ACC112 (cell line): ENCODE measurements at regions not wholly inside any gene's neighbourhood (a gene's known extent, or its start where the extent isn't known, plus 50 kb on each side); places are given as distances from the start of the nearest gene placed in this dataset.

Experiments used
- H2AFZ ChIP-seq: fragments of 200-600 bp; sonication (generic); one replicate; pipeline ENCODE4 v1.6.0; 2017; ENCODE audit warnings: antibody characterized with exemption, low read length; ENCODE audit not compliant: unreplicated experiment
- H3K27ac ChIP-seq: fragments of 200-600 bp; sonication (generic); 2 replicates; pipeline ENCODE4 v1.5.1; 2014; ENCODE audit warnings: low read depth, mild to moderate bottlenecking, antibody characterized with exemption, low read length, moderate library complexity
- H3K27me3 ChIP-seq: fragments of 200-600 bp; sonication (generic); 2 replicates; pipeline ENCODE4 v1.6.1; 2014; ENCODE audit warnings: mild to moderate bottlenecking, antibody characterized with exemption, low read length, moderate library complexity, mixed read lengths; ENCODE audit not compliant: insufficient read depth
- H3K36me3 ChIP-seq: fragments of 200-600 bp; sonication (generic); 2 replicates; pipeline ENCODE4 v1.6.1; 2016; ENCODE audit warnings: mild to moderate bottlenecking, antibody characterized with exemption, low read length, moderate library complexity, mixed read lengths; ENCODE audit not compliant: insufficient read depth
- H3K4me1 ChIP-seq: fragments of 200-600 bp; sonication (generic); one replicate; pipeline ENCODE4 v1.6.1; 2016; ENCODE audit warnings: low read length, mixed read lengths; ENCODE audit not compliant: insufficient read depth, unreplicated experiment, control insufficient read depth
- H3K4me3 ChIP-seq: fragments of 200-600 bp; sonication (generic); 2 replicates; pipeline ENCODE4 v1.5.1; 2014; ENCODE audit warnings: mild to moderate bottlenecking, low read depth, low read length
- H3K79me2 ChIP-seq: fragments of 200-600 bp; sonication (generic); one replicate; pipeline ENCODE4 v1.6.0; 2016; ENCODE audit warnings: low read length; ENCODE audit not compliant: control insufficient read depth, unreplicated experiment, insufficient read depth

DNA sequence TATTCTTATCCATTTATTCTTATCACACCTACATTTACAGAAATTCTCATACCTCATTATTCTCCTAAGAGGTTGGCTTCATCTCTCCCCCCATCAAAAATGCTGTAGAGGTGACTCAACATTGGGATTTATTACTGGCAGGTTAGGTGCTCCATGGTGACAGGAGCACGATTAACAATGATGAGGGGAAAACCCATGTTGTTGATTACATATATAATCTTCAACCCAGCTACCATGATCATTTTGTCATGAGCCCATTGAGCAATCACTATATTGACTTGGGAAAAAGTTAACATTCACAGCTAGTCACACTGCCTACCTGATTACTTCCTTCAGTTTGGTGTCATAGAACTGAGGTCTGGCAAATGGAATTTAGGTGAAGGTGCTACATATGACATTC lies 712.1 kb upstream of the CHRM3 start:
- no peak overlapping the region for H2AFZ ChIP-seq
- H3K36me3 ChIP-seq, result no peaks in the 10 kb centered on the region
- H3K27me3 ChIP-seq, result no peaks in the 10 kb centered on the region
- no peaks in the 10 kb centered on the region for H3K79me2 ChIP-seq
- no peak overlapping the region for H3K27ac ChIP-seq
- H3K4me1 ChIP-seq, result peaks cover 8% of the 10 kb centered on the region
- no peak overlapping the region for H3K4me3 ChIP-seq

DNA sequence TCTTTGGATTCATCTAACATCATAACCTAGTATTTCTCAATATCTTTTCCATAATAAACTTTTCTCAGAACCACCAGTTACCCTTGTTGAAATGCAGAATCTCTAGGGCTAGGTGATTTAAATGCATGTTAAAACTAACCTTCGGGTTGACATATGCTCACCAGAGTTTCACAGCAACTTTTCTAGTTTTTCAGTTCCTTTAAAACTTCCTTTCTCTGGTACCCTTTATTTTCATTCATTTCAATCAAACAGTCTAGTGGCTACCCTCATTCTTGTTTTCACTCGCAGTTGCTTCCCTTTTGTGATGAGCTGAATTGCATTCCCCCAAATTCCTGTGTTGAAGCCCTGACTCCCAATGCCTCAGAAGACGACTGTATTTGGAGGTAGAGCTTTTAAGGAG lies 712.8 kb upstream of the CHRM3 start:
- peaks cover 8% of the 10 kb centered on the region for H3K4me1 ChIP-seq
- H3K79me2 ChIP-seq, result no peaks in the 10 kb centered on the region
- H3K27me3 ChIP-seq, result no peaks in the 10 kb centered on the region
- peak overlapping the region; percentile 18 for H2AFZ ChIP-seq
- no peak overlapping the region for H3K27ac ChIP-seq
- no peaks in the 10 kb centered on the region for H3K36me3 ChIP-seq
- no peak overlapping the region for H3K4me3 ChIP-seq

GRCh38 chr1:238672806-238673205 lies 713.6 kb upstream of the CHRM3 start:
- H2AFZ ChIP-seq, result no peak overlapping the region
- H3K4me1 ChIP-seq, result peaks cover 4% of the 10 kb centered on the region
- H3K27me3 ChIP-seq, result no peaks in the 10 kb centered on the region
- H3K36me3 ChIP-seq, result no peaks in the 10 kb centered on the region
- H3K4me3 ChIP-seq, result no peak overlapping the region
- H3K79me2 ChIP-seq, result no peaks in the 10 kb centered on the region
- no peak overlapping the region for H3K27ac ChIP-seq

DNA sequence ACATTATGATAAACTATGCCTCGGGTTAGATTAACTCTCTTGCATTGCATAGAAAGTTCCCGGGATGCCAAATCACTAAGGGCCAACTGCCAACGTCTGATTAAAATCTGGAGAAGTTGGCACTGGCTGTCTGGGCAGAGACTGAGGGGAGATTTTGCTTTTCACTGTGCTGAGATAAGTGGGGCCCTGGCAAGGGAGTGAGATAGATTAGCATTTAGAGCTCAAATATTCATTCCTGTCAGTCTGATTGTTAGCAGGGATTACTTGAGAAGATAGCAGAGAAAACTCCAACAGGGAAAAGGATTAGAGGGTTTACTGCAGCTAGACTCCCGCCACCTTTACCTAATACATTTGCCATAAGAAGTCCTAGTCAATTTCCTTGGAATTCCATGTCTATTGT lies 714.1 kb upstream of the CHRM3 start:
- Histone ChIP-seq H3K36me3 (no peaks in the 10 kb centered on the region), H2AFZ (no peak overlapping the region), H3K79me2 (no peaks in the 10 kb centered on the region), H3K27ac (no peak overlapping the region), H3K27me3 (no peaks in the 10 kb centered on the region), H3K4me1 (peaks cover 3% of the 10 kb centered on the region), H3K4me3 (no peak overlapping the region)

GRCh38 chr1:238664139-238664538 lies 722.2 kb upstream of the CHRM3 start:
- no peak overlapping the region for H3K4me3 ChIP-seq
- H3K27ac ChIP-seq, result no peak overlapping the region
- no peaks in the 10 kb centered on the region for H3K27me3 ChIP-seq
- no peaks in the 10 kb centered on the region for H3K36me3 ChIP-seq
- H3K4me1 ChIP-seq, result peaks cover 7% of the 10 kb centered on the region
- H2AFZ ChIP-seq, result no peak overlapping the region
- no peaks in the 10 kb centered on the region for H3K79me2 ChIP-seq

DNA sequence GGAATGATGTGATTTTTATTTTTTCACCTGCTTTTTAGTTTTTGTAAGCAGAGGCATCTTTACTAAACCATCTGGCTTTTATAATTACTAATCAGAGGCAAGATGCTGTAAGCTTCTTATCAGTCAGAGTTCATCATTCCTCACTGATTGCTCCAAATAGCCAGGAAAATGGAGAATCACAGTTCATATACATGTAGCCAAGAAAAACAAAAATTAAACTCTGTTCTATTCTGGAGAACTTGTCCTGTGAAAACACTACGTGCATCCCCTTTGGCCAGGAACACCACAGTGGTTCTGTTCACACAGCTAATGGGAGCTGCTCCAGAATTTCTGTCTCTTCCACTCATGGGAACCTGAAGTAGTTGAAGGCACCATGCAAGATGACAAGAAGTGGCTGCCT lies 725.5 kb upstream of the CHRM3 start:
- peaks cover 18% of the 10 kb centered on the region for H3K4me1 ChIP-seq
- H3K27ac ChIP-seq, result 0 out of 2 replicates have a peak overlapping the region, but pooled peaks have one; percentile 7
- H2AFZ ChIP-seq, result peak overlapping the region; percentile 3
- no peaks in the 10 kb centered on the region for H3K36me3 ChIP-seq
- H3K4me3 ChIP-seq, result no peak overlapping the region
- no peaks in the 10 kb centered on the region for H3K27me3 ChIP-seq
- H3K79me2 ChIP-seq, result no peaks in the 10 kb centered on the region

DNA sequence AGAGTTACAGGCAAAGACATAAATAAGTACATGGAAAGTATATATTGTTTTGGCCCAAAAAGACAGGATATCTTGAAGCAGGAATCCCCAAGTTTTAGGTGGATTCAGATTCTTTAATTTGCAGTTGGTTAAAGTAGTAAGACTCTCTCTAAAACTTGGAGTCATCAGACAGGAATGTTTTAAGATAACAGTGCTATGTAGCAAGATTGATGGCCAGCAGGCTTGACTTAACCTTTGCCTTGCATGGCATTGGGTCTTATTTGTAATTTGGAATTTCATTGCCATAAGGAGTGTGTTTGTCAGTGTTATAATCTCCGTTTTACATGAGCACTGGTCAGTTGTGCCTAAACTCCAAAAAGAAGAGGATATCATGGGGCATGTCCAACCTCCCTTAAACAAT lies 727.6 kb upstream of the CHRM3 start:
- H3K27me3 ChIP-seq, result no peaks in the 10 kb centered on the region
- H3K36me3 ChIP-seq, result no peaks in the 10 kb centered on the region
- no peak overlapping the region for H2AFZ ChIP-seq
- H3K79me2 ChIP-seq, result no peaks in the 10 kb centered on the region
- H3K27ac ChIP-seq, result peak overlapping the region; percentile 67
- H3K4me3 ChIP-seq, result peak overlapping the region; percentile 11; the same call in 1 of the 2 replicates
- H3K4me1 ChIP-seq, result peaks cover 30% of the 10 kb centered on the region

GRCh38 chr1:238653693-238654321 lies 732.6 kb upstream of the CHRM3 start:
- H3K27ac ChIP-seq, result peak overlapping the region; percentile 99
- no peak overlapping the region for H2AFZ ChIP-seq
- peaks cover 11% of the 10 kb centered on the region for H3K36me3 ChIP-seq

DNA sequence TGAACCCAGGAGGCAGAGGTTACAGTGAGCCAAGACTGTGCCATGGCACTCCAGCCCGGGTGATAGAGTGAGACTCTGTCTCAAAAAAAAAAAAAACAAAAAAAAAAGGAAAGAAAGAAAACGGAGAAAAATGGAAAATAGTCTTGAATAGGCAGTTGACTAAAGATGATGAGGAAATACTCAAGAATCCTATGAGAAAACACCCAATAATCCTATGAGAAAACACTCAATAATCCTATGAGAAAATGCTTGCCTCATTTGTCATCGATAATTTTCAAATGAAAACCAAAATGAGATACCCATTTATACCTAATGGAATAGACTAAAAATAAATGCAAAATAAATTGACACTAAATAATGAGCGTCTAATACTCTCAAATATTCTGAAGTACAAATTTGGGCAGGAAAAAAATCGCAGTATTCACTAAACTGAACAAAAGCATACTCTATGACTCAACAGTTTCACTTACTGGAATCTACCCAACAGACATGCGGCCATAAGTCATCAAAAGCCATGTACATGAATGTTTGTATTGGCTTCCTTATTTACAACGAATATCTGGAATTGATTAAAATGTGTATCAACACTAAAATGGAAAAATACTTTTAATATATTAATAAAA lies 733.9 kb upstream of the CHRM3 start:
- no peaks in the 10 kb centered on the region for H3K79me2 ChIP-seq
- H3K27ac ChIP-seq, result peak overlapping the region; percentile 99
- peaks cover 39% of the 10 kb centered on the region for H3K4me1 ChIP-seq
- H2AFZ ChIP-seq, result no peak overlapping the region
- H3K36me3 ChIP-seq, result peaks cover 14% of the 10 kb centered on the region
- no peaks in the 10 kb centered on the region for H3K27me3 ChIP-seq
- H3K4me3 ChIP-seq, result peak overlapping the region; percentile 65; the same call in 1 of the 2 replicates

More at GRCh38 chr1:238653693-238654321, 732.6 kb upstream of the CHRM3 start:
- peak overlapping the region; percentile 54; the same call in 1 of the 2 replicates for H3K4me3 ChIP-seq
- peaks cover 32% of the 10 kb centered on the region for H3K4me1 ChIP-seq
- no peaks in the 10 kb centered on the region for H3K27me3 ChIP-seq
- H3K79me2 ChIP-seq, result no peaks in the 10 kb centered on the region

- Histone ChIP-seq H3K27ac (peak overlapping the region; percentile 87), H3K36me3 (peaks cover 14% of the 10 kb centered on the region), H3K27me3 (no peaks in the 10 kb centered on the region), H3K4me3 (no peak overlapping the region), H3K4me1 (peaks cover 34% of the 10 kb centered on the region), H2AFZ (peak overlapping the region; percentile 38), H3K79me2 (no peaks in the 10 kb centered on the region)
These were observed 737.2 kb upstream of the CHRM3 start for GRCh38 chr1:238649200-238649599.

DNA sequence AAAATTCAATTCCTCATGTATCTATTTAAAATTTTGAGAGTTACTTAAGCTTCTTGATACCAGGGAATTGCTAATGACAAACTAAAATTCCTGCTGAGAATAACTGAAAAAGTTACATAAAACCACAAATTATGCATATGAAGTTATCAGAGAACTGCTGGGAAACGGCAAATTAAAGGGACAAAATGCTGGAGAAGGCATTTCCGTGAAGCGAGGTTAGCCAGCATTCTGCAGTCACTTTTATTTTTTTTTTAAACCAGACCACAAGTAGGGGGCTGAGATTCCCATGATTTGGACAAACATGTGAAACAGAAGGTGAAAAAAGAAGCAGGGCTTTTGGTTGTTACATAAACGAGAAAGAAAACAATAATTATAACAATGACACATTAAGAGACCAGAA lies 737.6 kb upstream of the CHRM3 start:
- no peaks in the 10 kb centered on the region for H3K27me3 ChIP-seq
- H3K36me3 ChIP-seq, result peaks cover 14% of the 10 kb centered on the region
- no peaks in the 10 kb centered on the region for H3K79me2 ChIP-seq
- no peak overlapping the region for H3K4me3 ChIP-seq
- no peak overlapping the region for H2AFZ ChIP-seq
- peak overlapping the region; percentile 87 for H3K27ac ChIP-seq
- H3K4me1 ChIP-seq, result peaks cover 30% of the 10 kb centered on the region
